PC-9 (cell line): ENCODE measurements at regions not wholly inside any gene's neighbourhood (a gene's known extent, or its start where the extent isn't known, plus 50 kb on each side); places are given as distances from the start of the nearest gene placed in this dataset.

Source experiments
- EZH2 ChIP-seq: fragments of 200-600 bp; sonication (generic); IDR thresholded peaks from 2 replicates; pipeline ENCODE4 v1.8.0; 2017; ENCODE audit warnings: antibody characterized with exemption, low read depth
- TF ChIP-seq, protein P1 (sequence below): fragments of 200-600 bp; sonication (generic); conservative IDR thresholded peaks from 2 replicates; pipeline ENCODE4 v1.6.1; 2017; ENCODE audit warnings: mixed run types, antibody characterized with exemption, mild to moderate bottlenecking, moderate library complexity

DNA sequence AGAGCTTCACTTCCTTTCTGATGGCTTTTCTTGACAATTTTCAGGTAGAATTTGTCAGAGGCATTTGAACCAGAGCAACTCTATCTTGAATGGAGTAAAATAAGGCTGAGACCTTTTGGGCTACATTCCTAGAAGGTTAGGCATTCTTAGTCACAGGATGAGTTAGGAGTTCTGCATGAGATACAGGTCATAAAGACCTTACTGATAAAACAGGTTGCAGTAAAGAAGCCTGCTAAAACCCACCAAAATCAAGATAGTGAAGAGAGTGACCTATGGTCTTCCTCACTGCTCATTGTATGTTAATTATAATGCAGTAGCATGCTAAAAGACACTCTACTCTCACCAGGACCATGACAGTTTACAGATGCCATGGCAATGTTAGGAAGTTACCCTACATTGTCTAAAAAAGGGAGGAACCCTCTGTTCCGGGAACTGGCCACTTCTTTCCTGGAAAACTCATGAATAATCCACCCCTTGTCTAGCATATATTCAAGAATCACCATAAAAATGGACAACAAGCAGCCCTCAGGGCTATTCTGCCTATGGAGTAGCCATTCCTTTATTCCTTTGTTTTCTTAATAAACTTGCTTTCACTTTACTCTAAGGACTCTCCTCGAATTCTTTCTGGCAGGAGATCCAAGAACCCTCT is 1519.7 kb upstream of the TENM4 start:
- TF ChIP-seq, protein P1, sequence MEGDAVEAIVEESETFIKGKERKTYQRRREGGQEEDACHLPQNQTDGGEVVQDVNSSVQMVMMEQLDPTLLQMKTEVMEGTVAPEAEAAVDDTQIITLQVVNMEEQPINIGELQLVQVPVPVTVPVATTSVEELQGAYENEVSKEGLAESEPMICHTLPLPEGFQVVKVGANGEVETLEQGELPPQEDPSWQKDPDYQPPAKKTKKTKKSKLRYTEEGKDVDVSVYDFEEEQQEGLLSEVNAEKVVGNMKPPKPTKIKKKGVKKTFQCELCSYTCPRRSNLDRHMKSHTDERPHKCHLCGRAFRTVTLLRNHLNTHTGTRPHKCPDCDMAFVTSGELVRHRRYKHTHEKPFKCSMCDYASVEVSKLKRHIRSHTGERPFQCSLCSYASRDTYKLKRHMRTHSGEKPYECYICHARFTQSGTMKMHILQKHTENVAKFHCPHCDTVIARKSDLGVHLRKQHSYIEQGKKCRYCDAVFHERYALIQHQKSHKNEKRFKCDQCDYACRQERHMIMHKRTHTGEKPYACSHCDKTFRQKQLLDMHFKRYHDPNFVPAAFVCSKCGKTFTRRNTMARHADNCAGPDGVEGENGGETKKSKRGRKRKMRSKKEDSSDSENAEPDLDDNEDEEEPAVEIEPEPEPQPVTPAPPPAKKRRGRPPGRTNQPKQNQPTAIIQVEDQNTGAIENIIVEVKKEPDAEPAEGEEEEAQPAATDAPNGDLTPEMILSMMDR, result no peak
- no peak for TF ChIP-seq EZH2
